LNCaP clone FGC (cell line): ENCODE measurements at regions not wholly inside any gene's neighbourhood (a gene's known extent, or its start where the extent isn't known, plus 50 kb on each side); places are given as distances from the start of the nearest gene placed in this dataset.

Experiments used
- DNase-seq: peaks from one replicate; pipeline ENCODE4 v3.0.0-alpha.2; 2011; ENCODE audit warnings: low read depth
- H3K4me3 ChIP-seq: 2 replicates; pipeline ENCODE4 v1.5.1; 2011; ENCODE audit warnings: mild to moderate bottlenecking, low read depth, low read length, control low read depth
- CTCF ChIP-seq: IDR thresholded peaks from 2 replicates; pipeline ENCODE4 v1.5.1; 2012; ENCODE audit warnings: mild to moderate bottlenecking; ENCODE audit not compliant: control insufficient read depth, insufficient read depth; ENCODE audit errors: extremely low read depth

GRCh38 chr22:27482402-27482801, 319.2 kb downstream of the MN1 start:
- no peak for TF ChIP-seq CTCF
- no peak for DNase-seq
- H3K4me3 ChIP-seq = no peak overlapping the region

- H3K4me3 ChIP-seq = no peak overlapping the region
- TF ChIP-seq CTCF = no peak
- DNase-seq = no peak
Measured at GRCh38 chr22:27483095-27483785, 318.3 kb downstream of the MN1 start.

GRCh38 chr22:27485842-27486241, 315.7 kb downstream of the MN1 start:
- TF ChIP-seq CTCF = no peak
- DNase-seq = no peak

GRCh38 chr22:27487600-27488452, 313.7 kb downstream of the MN1 start:
- TF ChIP-seq CTCF = no peak
- no peak overlapping the region for H3K4me3 ChIP-seq
- DNase-seq = no peak

More at GRCh38 chr22:27485842-27486241, 315.7 kb downstream of the MN1 start:
- no peak overlapping the region for H3K4me3 ChIP-seq

- no peak for DNase-seq
- TF ChIP-seq CTCF = 0 out of 2 replicates have a peak, but pooled peaks have one; percentile 3
- H3K4me3 ChIP-seq = no peak overlapping the region
Measured at GRCh38 chr22:27488456-27489177, 312.9 kb downstream of the MN1 start.

GRCh38 chr22:27489178-27489675, 312.3 kb downstream of the MN1 start:
- DNase-seq = no peak
- no peak for TF ChIP-seq CTCF
- H3K4me3 ChIP-seq = no peak overlapping the region
